Ovary (tissue), 7 donors: ENCODE measurements at regions not wholly inside any gene's neighbourhood (a gene's known extent, or its start where the extent isn't known, plus 50 kb on each side); places are given as distances from the start of the nearest gene placed in this dataset.

ENCODE experiments used
- DNase-seq, 5 donors: peaks; one replicate each; pipeline ENCODE4 v3.0.0-alpha.2; 2019 to 2020
- H3K27ac ChIP-seq, 2 donors: fragments of 200-600 bp; one replicate each; pipeline versions ENCODE4 v1.5.1 to v1.8.0; 2019 to 2022
- H3K27me3 ChIP-seq: fragments of 200-600 bp; one replicate; pipeline ENCODE4 v1.8.0; 2022
- H3K36me3 ChIP-seq: fragments of 200-600 bp; sonication (generic); one replicate; pipeline ENCODE4 v1.5.1; 2019
- H3K4me1 ChIP-seq: one replicate; pipeline ENCODE4 v1.8.1; 2013; ENCODE audit warnings: mild to moderate bottlenecking, moderate library complexity; ENCODE audit not compliant: insufficient read depth
- H3K4me3 ChIP-seq: fragments of 200-600 bp; sonication (generic); one replicate; pipeline ENCODE4 v1.5.1; 2017
- H3K9me3 ChIP-seq, 2 donors: fragments of 200-600 bp in 1 of 2; sonication (generic) in 1 of 2; one replicate each; pipeline versions ENCODE4 v1.5.1 to v1.8.1; 2013 to 2019; ENCODE audit warnings: mild to moderate bottlenecking in 1 of 2, moderate library complexity in 1 of 2
- CTCF ChIP-seq, 3 donors: fragments of 450-650 bp in 2 of 3; fragments of 200-600 bp in 1 of 3; IDR thresholded peaks; one replicate each; pipeline versions ENCODE4 v1.5.1 to v1.8.0; 2016 to 2022; ENCODE audit warnings: antibody characterized with exemption in 3 of 3, mild to moderate bottlenecking in 1 of 3
- EP300 ChIP-seq: sonication (generic); formaldehyde crosslinking; IDR thresholded peaks from one replicate; pipeline ENCODE4 v1.6.1; 2017; ENCODE audit warnings: antibody characterized with exemption
- POLR2A ChIP-seq: fragments of 450-650 bp; IDR thresholded peaks from one replicate; pipeline ENCODE4 v1.6.1; 2017; ENCODE audit warnings: antibody characterized with exemption, mild to moderate bottlenecking, moderate library complexity
- WGBS, 3 donors: extraction: QIAGEN DNeasy Blood & Tissue Kit in 1 of 3; methylation state at CpG; one replicate each; pipeline versions ENCODE4 v1.1.5 to v1.1.7; 2013 to 2017; 5-methylcytosine and 5-hydroxymethylcytosine counted together
- intact Hi-C, 4 donors: fragments of 100-400 bp; cut with DNase I; formaldehyde crosslinking; loops; one replicate each; pipeline versions ENCODE4 v1.11.0 to v1.15.1; 2022 to 2023
- donor health status: DM: no; HTN: no; CAD: no; lungs with moderate emphysema.
- donor health status: DM: no; HTN: no; CAD: no.
- donor health status: Bipolar disorder and iron deficiency.
- donor health status: DM: no; HTN: no; CAD: no.
- donor health status: DM: yes; HTN: yes; CAD: no.

GRCh38 chr12:130063866-130064265, 98.4 kb upstream of the FZD10 start:
- Histone ChIP-seq H3K4me1 (no peaks in the 10 kb centered on the region), H3K27me3 (no peaks in the 10 kb centered on the region), H3K9me3 (no peaks in the 10 kb centered on the region), H3K4me3 (no peak overlapping the region), H3K36me3 (no peaks in the 10 kb centered on the region), H3K27ac (no peak overlapping the region)
- DNase-seq: no peak
- TF ChIP-seq EP300 (no peak), CTCF (IDR thresholded peaks at IDR 0.05) (no peak), POLR2A (no peak)
- 55 to 75% (median 69%) methylated on average over 9 of the region's 9 CpGs for WGBS, 3 donors
- intact Hi-C loops: no loop called here

- TF ChIP-seq CTCF (IDR thresholded peaks at IDR 0.05) (no peak), EP300 (no peak), POLR2A (no peak)
- no peak overlapping the region for H3K27ac ChIP-seq
- H3K4me3 ChIP-seq: no peak overlapping the region
- DNase-seq: no peak
- H3K9me3 ChIP-seq: no peaks in the 10 kb centered on the region
- H3K36me3 ChIP-seq: no peaks in the 10 kb centered on the region
- H3K4me1 ChIP-seq: peaks cover 3% of the 10 kb centered on the region
- no peaks in the 10 kb centered on the region for H3K27me3 ChIP-seq
- intact Hi-C loops: no loop called here
- 54 to 68% (median 59%) methylated on average over 4 of the region's 4 CpGs for WGBS, 3 donors
Measured at GRCh38 chr12:130064999-130065398, 97.3 kb upstream of the FZD10 start.

- no peak for TF ChIP-seq EP300
- no peak for TF ChIP-seq CTCF (IDR thresholded peaks at IDR 0.05)
- no peak for TF ChIP-seq POLR2A
- 83 to 89% (median 86%) methylated on average over 5 of the region's 5 CpGs for WGBS, 3 donors
Measured at GRCh38 chr12:130066742-130067141, 95.5 kb upstream of the FZD10 start.

GRCh38 chr12:130068741-130069140, 93.5 kb upstream of the FZD10 start:
- no peaks in the 10 kb centered on the region for H3K27me3 ChIP-seq
- no peak overlapping the region for H3K27ac ChIP-seq
- H3K9me3 ChIP-seq: no peaks in the 10 kb centered on the region
- DNase-seq: no peak
- no peak overlapping the region for H3K4me3 ChIP-seq
- intact Hi-C loops: no loop called here
- no peak for TF ChIP-seq EP300
- TF ChIP-seq POLR2A: no peak
- TF ChIP-seq CTCF (IDR thresholded peaks at IDR 0.05): no peak
- H3K4me1 ChIP-seq: peaks cover 3% of the 10 kb centered on the region
- H3K36me3 ChIP-seq: no peaks in the 10 kb centered on the region
- WGBS, 3 donors: 76 to 89% (median 87%) methylated on average over 11 of the region's 11 CpGs

More at GRCh38 chr12:130066742-130067141, 95.5 kb upstream of the FZD10 start:
- Histone ChIP-seq H3K36me3 (no peaks in the 10 kb centered on the region), H3K9me3 (no peaks in the 10 kb centered on the region), H3K4me1 (peaks cover 3% of the 10 kb centered on the region), H3K27me3 (no peaks in the 10 kb centered on the region), H3K27ac (no peak overlapping the region), H3K4me3 (no peak overlapping the region)
- DNase-seq: no peak
- intact Hi-C loops: no loop called here
